Stimulated activated naive CD4-positive, alpha-beta T cell (primary cell): ENCODE measurements at regions not wholly inside any gene's neighbourhood (a gene's known extent, or its start where the extent isn't known, plus 50 kb on each side); places are given as distances from the start of the nearest gene placed in this dataset.
"Not testable (repeated sequence)": the region's sequence is repeated elsewhere in the genome, so short reads cannot be mapped to it uniquely, and the experiment has no call there.

Experiments
- DNase-seq, 6 experiments: peaks; one replicate each; lab custom pipeline; 2025; lab: John Stamatoyannopoulos, UW

DNA sequence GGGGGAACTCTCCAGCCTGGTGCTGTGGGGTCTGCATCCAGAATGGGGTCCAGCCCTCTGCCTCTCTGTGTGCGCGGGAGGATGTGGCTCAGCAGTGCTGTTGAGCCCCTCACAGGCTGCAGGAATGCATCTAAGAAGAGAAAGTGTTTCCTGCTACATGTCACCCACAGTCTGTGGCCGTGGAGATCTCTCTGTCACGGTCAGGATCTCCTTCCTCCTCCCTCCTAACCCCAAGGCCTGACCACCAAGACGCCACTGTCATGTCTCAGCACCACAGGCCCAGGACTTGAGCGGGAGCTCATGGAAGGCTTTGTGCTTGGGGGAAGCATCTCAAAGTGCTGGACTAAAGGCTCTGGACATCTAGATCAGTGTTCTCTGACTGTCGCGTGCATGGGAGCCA lies 90.1 kb downstream of the SREK1 start:
- DNase-seq = no peak

DNA sequence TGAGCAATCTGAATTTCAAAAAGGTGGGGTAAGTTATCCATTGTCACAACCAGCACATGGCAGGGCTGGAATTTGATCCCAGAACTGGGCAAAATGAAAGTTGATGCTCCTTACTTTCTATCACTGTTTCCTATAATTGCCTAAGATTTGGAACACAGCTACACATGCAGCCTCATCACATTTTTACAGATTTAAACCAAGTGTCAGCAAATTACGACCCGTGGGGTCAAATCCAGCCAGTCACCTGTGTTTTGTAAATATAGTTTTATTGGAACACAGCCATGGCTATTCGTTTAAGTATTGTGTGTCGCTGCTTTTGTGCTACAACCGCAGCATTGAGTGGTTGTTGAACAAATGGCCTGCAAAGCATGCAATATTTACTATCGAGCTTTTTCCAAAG lies 94.3 kb downstream of the SREK1 start:
- DNase-seq = no peak

DNA sequence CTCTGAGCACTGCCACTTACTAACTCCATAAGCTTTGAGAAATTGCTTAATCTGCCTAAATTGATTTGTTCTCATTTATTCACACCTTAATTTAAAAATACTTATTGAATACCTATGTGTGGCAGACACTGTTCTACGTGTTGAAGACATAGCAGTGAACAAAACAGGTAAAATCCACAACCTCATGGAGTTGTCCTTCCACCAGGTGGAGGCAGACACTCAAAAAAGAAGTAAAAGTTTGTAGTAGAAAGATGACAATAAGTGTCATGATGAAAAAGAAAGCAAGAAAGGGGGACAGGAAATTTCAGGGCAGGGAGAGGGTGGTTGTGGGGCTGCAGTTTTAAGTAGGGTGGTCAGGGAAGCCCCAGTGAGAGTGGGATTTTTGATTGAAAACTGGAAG lies 94.9 kb downstream of the SREK1 start:
- no peak for DNase-seq

DNA sequence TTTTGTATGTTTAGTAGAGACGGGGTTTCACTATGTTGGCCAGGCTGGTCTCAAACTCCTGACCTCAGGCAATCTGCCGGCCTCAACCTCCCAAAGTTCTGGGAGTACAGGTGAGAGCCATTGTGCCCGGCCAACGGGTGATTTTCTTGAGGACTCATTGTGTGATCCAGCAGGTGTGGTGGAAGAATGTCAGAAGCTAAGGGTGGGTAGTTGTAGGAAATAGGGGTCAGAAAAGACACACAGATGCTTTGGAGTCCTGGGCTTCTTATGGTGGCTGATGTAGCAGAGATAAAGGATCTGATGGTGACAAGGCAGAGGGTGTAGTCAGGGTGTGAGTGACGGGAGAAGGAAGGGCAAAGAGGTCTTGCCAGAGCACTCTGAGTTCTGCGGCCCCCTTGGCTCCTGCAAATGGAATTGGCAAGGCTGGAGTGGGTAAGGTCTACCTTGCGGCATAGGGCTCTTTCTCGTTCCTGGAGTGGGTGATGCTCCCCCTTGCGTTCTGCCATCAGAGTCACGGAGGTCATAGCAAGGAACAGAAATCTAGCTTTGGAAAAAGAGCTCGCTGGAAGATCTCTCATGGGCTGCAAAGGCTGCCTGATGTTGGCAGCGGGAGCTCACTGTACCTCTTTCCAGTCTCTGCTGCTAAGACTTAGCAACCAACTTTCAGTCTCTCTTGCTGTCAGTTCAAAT lies 97.2 kb downstream of the SREK1 start:
- no peak for DNase-seq

DNA sequence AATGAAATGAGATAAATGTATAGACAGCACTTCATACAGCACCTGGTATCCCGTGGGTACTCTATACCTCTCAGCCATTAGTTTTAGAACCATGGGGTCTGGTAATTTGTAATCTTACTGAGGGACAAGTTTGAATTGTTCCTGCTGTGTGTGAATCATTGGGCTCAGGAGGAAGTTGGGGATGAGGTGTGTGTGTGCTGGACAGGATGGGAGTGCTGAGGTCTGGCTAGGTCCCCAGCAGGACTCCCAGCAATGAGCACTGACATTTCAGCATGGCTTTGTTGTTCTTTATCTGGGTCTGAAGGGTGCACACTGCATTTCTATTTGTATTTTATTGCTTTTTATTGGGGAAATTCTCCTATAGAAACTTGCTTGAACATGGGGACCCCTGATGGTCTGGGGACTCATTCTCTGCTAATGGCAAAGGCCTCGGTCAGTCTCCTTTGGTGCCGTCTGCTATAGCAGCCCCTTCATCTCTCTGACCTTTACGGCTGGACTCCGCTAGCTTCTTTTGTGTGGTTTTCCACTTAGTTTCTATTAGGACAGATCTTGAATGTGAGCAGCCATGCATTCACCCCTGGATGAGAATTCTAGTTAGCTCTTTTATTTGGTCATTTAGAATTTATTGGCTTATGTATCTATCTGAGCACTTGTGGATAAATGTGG lies 98.1 kb downstream of the SREK1 start:
- no peak for DNase-seq

DNA sequence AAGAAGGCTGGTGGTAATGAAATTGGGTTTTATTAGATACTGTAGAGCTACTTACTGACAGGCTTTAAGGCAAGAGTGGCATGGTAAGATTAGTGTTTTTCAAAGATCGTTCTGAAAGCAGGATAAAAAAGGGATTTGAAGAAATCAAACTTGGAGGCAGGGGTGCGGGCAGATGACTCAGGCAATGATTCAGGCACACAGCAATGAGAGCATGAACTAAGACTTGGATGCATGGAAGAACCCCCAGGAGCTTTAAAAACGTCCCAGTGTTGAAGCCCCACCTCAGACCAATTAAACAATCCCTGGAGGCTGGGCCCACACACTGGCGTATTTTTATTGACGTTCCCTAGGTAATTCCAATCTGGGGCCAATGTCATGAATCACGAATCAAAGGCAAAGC lies 102.5 kb downstream of the SREK1 start:
- DNase-seq = no peak

DNA sequence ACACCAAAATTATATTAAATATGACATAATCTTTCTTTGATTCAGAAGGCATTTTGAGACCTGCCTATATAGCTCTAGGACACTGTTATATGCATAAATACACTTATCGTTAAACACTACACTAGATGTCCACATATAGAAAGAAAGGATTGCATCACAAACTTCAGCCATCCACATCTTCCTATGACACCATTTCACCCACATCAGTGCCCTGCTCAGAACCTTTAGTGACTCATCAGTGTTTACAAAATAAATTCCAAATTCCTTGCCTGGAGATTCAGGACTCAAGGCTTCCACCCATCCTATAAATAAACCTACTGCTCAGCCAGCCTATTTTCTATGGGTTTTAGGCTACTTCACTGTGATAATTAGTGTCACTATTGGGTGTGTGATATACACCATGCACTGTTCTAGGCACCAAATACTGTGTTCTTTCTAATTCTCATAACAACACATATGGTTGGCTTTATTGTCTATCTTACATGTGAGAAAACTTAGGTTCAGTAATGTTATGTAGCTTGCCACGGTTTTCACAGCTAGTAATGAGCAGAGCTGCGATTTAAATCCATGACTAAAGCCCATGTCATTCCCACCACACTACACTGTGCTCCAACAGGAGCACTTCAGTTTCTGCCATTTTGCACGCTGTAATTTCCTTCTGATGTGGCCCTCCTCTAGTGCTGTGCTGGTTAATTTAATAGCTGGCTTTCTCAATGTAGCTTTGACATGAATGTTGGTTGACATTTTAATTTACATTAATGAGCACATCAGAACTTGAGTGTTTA lies 103.3 kb downstream of the SREK1 start:
- no peak for DNase-seq

DNA sequence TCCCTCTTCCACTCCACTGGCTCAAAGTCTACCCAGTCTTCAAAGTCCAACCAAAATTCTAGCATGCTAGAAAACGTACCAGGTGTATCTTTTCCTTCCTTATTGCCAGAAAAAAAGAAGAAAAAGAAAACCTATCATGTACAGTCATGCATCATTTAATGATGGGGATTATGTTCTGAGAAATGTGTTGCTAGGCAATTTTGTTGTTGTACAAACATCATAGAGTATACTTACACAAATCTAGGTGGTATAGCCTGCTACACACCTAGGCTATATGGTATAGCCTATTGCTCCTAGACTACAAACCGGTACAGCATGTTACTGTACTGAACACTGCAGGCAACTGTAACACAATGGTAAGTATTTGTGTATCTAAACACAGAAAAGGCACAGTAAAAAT lies 104.8 kb downstream of the SREK1 start:
- no peak for DNase-seq

DNA sequence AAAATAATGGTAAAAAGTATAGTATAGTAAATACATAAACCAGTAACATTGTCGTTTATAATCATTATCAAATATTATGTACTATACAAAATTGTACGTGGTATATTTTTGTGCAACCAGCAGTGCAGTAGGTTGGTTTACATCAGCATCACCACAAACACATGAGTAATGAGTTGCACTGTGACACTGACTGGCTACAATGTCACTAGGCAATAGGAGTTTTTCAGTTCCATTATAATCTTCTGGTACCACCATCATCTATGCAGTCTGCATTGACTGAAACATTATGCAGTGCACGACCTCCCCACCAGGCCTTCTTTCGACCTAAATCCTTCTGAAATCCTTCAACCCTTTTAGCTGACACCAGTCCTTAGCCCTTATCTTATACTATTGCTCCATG lies 105.8 kb downstream of the SREK1 start:
- no peak for DNase-seq

DNA sequence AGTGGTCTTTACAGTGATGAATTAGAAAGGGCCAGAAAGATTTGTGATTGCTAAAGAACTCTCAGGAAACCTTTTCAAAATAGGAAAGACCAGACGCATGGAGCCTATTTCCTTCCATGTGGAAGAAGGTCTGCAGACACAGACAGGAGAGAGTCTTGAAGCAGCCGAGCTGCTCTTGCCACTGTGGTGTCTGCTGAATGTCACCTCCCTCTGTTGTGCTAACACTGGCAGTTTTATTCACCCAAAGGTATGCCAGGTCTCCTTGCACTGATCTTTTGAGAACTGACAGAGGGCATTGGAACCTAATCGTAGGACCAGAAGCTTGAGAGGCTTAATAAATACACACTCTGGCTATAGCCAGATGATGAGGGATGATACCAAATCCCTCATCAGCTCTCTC lies 108.7 kb downstream of the SREK1 start:
- DNase-seq = no peak

DNA sequence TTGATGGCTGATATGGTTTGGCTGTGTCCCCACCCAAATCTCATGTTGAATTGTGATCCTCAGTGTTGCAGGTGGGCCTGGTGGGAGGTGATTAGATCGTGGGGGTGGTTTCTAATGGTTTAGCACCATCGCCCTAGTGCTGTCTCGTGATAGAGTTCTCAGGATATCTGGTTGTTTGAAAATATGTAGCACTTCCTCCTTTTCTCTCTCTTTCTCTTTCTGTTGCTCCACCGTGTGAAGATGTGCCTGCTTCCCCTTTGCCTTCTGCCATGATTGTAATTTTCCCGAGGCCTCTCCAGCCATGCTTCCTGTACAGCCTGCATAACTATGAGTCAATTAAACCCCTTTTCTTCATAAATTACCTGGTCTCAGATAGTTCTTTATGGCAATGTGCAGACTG lies 111.6 kb downstream of the SREK1 start:
- no peak for DNase-seq

DNA sequence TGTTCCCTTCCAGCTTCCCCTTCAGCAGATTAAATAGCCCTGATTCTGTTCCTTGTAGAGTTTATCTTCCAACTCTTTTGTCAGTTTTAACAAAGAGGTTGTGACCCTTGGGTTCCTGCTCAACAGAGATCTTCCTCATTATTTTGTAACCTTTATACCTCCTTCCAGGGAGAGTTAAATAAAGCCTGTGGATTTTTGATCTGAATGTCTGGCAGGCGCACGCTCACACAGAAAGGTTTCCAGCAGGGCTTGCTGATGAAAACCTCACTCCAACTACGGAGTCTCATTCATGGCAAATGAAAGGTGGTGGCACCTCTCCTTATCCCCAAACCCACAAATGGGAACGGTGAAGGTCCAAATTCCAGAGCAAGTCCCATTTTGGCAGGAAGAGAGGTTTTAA lies 129.0 kb downstream of the SREK1 start:
- DNase-seq = no peak

DNA sequence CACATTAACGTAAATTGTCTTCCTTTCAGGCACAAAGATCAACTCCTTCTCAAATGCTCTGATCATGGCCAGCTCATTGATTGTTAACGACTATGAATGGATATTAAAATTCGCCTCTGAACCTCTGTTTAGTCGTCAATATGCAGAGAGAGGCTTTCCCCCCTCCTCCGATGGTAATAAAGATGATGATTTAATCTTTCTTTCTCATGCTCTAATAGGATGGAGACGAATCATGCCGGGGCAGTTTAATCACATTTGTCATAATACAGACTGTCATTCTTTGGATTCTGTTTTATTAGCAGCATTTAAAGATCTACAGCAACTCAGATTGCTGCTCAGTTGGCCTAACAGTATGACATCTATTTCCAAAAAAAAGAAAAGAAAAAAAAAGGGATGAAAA lies 132.9 kb downstream of the SREK1 start:
- no peak for DNase-seq

DNA sequence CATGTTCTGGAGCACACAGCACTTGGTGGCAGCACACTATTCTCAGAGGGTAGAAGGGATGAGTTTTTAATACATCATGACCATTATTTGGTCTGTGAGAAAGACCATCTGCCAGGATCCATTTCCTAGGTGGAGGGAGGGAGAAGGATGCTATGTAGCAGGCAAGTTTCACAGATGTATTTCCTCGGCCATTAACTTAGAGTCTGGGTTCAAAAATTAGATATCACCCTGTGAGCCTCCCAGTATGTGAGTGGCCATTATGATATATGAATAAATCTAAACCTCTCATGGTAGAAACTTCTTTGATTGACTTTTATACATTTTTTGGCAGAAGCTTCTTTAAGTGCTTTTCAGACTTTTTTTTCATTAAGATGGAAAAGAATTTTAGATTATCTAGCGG lies 133.9 kb downstream of the SREK1 start:
- no peak for DNase-seq

DNA sequence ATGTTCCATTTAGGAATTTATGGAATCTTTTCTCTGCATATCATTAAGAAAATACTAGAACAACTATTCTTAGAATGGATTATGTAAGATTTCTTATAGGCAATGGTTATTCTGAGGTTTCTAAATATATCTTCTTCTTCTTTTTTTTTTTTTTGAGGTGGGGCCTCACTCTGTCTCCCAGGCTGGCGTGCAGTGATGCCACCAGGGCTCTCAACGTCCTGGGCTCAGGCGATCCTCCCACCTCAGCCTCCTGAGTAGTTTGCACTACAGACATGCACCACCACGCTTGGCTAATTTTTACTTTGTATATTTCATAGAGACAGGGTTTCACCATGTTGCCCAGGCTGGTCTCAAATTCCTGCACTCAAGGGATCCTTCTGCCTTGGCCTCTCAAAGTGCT lies 137.2 kb downstream of the SREK1 start:
- no peak for DNase-seq

DNA sequence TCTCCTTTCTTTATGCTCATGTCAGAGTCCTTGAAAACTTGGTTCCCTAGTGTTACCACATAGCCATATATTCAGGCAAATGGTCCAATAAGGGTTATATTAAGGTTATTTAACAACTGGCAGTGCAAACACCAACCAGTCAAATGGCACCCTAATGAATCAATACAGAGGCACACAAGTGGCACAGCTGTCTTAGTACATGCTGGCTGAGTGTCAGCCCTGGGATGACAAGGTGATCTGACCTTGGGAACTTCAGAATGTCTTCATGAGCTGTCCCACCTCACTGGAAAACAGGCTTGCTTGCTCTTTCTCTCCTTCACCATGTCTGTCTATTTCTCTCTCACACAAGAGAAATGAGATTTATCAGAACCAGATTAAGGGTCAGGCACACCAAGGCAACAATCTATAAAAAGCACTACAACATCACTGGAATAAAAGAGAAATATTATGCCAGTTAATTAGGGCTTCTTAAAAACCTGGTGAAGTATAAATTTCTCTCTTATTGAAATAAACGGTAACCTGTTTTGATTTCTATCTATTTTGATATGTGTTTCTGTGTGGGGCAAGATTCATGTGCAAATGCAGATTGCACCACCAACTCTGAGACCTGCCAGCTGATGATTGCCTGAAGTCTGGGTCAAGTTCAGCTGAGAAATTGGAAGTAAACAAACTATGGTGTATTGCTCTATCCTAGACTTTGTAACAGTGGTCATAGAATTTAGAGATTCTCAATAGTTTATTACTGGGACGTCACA lies 140.7 kb downstream of the SREK1 start:
- DNase-seq = no peak

DNA sequence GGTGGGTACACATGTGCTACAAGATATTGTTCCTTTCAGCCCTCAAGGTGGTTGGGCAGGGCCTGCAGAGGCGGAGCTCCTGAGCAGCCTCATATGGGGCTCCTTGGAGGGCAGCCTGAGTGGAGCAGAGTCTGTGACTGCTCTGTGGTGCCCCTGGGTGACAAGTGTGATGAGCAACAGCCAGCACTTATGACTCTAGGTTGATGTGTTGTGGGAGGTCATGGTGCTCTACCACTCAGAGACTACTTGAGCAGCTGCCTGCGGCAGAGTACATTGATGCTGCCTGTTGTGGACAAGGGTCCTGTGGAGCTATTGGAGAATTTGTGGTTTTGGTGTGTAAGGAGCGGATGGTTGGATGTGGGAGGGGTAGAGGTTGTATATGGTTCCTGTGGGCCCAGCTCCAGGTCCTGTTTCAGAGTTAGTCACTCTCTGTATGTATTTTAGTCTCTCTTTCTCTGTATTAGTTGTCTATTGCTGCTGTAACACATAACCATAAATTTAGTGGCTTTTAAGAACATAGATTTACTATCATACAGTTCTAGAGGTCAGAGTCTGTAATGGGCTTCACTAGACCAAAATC lies 141.3 kb downstream of the SREK1 start:
- DNase-seq = no peak

DNA sequence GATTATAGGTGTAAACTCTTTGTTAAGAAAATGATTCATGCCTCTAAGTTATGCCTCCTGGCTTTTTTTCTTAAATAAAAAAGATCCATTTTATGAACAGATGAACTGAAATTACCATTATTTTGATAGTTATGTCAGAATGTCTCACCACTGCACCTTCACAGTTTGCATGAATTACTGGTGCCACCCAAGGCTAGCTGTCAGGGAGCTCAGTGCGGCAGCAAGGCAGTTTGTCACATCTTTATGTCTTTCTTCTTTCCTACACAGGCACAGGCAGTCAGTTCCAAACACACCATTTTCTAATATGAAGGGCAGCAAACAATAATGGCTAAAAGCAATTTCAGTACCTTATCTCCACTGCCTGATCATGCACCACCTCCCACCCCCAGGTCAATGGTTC lies 147.7 kb downstream of the SREK1 start:
- DNase-seq = no peak

DNA sequence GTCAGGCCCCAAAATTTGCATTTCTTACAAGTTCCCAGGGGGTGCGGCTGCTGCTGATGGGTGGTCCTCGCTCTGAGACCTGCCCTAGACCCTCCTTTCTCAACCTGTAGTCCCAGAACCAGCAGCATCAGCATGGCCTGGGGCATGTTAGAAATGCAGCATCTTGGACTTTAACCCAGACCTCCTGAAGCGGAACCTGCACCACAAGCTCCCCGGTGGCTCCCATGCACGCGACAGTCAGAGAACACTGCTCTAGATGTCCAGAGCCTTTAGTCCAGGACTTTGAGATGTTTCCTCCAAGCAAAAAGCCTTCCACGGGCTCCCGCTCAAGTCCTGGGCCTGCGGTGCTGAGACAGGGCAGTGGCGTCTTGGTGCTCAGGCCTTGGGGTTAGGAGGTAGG lies 149.8 kb downstream of the SREK1 start:
- DNase-seq = not testable (repeated sequence)

DNA sequence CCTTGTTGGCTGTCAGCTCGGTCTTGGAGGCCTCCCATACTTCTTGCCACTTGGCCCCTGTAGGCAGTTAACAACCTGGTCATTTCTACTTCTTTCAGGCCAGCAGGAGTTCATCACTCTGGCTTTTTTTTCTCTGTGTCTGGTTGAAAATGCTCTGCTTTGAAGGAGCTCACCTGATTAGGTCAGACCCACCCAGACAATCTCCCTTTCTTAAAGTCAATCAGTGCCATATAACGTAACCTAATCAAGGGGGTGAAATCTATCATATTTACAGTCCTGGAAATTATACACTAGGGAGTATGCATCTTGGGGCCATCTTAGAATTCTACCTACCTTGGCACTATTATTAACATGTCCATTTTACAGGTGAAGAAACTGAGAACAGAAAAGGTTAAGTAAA lies 155.4 kb downstream of the SREK1 start:
- no peak for DNase-seq

DNA sequence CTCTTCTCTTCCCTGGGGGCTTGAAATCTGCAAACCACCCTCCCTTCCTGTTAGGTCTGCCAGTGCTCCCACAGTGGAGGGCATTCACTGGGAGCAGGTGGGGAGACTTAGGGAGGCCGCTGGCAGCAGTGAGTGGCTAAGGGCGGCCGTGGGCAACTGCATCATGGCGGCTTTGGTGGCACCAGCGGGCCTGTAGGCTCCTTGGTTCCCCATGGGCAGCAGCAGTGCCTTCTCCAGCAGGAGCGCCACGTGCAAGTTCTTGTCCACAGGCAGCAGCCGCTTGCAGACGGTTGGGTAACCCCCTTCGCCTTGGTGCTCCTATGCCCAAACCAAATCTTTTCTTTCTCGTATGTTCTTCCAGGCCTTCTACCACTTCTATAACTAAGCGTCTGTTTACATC lies 158.2 kb downstream of the SREK1 start:
- no peak for DNase-seq
